Hypothalamus (tissue), 51 donors: ENCODE measurements at regions not wholly inside any gene's neighbourhood (a gene's known extent, or its start where the extent isn't known, plus 50 kb on each side); places are given as distances from the start of the nearest gene placed in this dataset.
"Not testable (repeated sequence)": the region's sequence is repeated elsewhere in the genome, so short reads cannot be mapped to it uniquely, and the experiment has no call there.

Experiments
- DNase-seq, 51 donors: peaks; one replicate each; lab custom pipeline; 2025; lab: John Stamatoyannopoulos, UW

DNA sequence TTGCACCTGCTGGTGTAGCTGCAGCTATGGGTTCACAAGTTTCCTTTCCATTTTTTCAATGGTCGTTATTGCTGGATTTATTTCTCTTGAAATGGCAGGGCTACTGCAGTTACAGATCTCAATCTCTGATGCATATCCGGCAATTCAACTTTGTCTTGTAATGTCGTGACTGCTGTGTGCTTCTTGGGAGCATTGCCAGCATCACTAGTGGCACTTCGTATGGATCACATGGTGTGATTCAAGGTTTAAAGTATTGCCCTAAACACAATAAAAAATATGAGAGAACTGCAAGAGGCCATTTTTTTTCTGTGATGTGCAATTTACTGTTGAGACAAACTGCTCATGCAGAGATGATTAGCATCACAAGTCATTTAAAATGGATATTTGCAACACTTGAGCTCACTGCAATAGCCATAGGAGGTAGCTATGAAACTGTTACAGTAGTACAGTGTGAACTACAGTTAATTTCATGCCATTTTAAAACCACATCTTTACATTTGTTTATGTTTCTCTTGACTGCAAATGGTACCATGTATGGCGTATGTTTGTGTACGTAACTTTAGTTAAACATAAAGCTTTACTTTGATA is 217.4 kb upstream of the PDE3A start:
- no peak for DNase-seq

GRCh38 chr12:20154052-20154451 is 214.3 kb upstream of the PDE3A start:
- DNase-seq = no peak

DNA sequence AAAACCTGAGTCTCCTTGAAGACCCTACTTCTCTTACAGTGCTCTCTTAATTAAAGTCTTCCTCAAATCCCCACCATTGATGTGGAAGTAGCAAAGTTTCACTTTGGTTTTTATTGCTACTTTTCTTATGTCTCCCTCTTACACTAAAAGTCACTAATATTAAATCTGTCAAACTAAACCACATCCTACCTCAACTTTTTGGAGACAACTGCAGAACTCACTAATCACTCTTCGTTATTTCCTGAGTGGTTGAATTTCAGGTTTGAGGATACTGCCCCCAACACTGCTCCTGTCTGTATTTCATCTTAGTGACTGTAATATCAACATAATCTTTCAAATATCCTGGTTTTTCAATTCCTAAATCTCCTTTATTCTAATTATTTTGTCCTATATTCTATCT is 213.0 kb upstream of the PDE3A start:
- DNase-seq = no peak

DNA sequence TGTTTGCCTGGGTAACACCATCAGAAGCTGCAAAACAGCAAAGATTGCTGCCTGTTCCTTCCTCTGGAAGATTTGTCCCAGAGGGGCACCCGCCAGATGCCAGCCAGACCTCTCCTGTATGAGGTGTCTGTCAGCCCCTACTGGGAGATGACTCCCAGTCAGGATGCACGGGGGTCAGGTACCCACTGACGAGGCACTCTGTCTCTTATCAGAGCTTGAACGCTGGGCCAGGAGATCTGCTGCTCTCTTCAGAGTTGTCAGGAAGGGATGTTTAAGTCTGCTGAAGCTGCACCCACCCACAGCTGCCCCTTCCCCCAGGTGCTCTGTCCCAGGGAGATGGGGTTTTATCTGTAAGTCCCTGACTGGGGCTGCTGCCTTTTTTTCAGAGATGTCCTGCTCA is 207.4 kb upstream of the PDE3A start:
- DNase-seq = not testable (repeated sequence)

GRCh38 chr12:20174528-20175175 is 193.7 kb upstream of the PDE3A start:
- DNase-seq = no peak

DNA sequence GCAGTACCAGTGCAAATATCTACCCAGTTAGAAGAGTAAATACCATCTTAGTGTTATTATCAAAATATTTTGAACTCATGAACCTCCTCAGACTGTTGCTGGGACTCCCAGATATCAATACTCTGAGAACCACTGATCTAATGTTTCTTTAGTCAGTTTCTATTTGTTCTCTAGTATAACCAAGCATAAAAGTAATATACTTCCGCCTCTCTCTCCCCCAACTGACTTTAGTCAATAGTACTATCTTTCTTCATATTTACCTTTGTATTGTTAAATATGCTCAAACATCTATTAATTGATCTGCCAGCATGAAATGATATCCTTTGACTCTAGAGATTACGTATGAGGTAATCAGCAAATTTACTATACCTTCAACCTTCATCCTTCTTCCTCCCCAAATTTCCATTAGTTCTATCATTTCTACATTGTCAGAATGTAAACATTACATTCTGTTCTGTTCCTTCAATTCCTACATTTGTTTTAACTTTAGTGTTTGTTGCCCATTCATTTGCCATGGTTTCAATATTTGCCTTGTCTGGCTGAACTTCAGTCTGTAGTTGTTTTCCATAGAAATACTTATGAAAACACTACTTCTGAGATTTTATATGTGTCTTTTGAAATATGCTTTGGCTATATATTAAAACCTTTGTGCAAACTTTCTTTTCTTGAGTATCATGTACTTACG is 192.5 kb upstream of the PDE3A start:
- no peak for DNase-seq

- DNase-seq = no peak
Measured at GRCh38 chr12:20181416-20182180, 186.7 kb upstream of the PDE3A start.

- DNase-seq = no peak
Measured at GRCh38 chr12:20183563-20183962, 184.8 kb upstream of the PDE3A start.

DNA sequence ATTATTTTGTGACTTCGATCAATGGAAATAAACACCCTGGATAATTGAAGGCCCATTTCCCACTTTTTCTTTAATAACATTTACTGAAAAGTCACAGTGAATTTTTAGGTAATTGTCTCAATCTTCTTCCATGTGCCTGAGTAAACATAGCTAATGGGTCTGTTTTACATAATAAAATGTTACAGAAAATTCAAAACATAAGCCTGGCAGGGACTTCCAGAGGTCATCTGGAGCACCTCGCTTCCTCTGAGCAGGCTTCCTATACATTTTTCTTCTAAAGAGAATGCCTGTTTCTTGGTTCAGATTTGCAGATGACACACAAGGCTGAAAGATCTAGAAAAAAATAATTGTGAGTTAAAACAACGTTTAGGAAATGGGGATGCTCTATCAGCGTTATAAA is 183.8 kb upstream of the PDE3A start:
- DNase-seq = no peak

DNA sequence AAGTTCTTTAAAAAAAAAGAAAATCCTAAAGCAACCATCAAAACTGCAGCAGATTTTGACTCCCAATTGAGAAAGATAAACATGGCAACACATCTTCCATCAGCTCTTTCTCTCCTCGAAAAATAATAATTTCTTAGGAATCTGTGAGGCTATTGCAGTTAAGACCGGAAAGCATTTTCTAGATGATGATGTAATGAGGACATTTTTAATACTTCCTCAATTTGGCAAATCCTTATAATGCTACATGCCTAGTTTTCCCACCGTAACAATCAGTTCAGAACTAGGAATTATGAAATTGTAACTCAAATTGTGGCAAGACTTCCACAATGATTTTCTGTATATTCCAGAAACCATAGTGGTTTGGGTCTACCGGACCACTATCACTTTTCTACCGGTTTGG is 180.9 kb upstream of the PDE3A start:
- DNase-seq = no peak

GRCh38 chr12:20188930-20189653 is 179.2 kb upstream of the PDE3A start:
- no peak for DNase-seq

GRCh38 chr12:20189767-20190166 is 178.6 kb upstream of the PDE3A start:
- no peak for DNase-seq

DNA sequence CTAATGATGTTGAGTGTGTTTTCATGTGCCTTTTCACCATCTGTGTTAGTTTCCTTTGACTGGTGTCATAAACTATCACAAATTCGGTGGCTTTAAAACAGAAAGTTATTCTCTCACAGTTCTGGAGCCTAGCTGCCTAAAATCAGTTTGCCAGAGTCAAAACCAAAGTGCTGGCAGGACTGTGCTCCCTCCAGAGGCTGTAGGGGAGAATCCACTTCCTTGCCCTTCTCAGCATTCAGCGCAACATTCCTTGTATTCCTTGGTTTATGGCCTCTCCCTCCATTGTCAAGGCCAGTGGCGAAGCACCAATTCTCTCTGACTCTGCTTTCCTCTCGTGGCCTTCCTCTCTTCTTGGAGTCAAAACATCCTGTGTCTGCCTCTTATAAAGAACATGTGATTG is 174.2 kb upstream of the PDE3A start:
- no peak for DNase-seq

DNA sequence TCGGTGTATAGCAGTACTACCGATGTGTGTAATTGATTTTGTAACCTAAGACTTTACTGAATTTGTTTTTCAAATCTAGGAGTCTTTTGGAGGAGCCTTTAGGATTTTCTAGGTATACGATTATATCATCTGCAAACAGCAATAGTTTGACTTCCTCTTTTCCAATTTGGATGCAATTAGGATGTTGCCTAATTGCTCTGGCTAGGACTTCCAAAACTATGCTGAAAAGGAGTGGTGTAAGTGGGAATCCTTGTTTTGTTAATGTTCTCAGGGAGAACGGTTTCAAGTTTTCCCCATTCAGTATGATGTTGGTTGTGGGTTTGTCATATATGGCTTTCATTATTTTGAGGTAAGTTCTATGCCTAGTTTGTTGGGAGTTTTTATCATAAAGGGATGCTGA is 171.6 kb upstream of the PDE3A start:
- DNase-seq = no peak

- no peak for DNase-seq
Measured at GRCh38 chr12:20197411-20197810, 170.9 kb upstream of the PDE3A start.

- no peak for DNase-seq
Measured at GRCh38 chr12:20199780-20200179, 168.6 kb upstream of the PDE3A start.

DNA sequence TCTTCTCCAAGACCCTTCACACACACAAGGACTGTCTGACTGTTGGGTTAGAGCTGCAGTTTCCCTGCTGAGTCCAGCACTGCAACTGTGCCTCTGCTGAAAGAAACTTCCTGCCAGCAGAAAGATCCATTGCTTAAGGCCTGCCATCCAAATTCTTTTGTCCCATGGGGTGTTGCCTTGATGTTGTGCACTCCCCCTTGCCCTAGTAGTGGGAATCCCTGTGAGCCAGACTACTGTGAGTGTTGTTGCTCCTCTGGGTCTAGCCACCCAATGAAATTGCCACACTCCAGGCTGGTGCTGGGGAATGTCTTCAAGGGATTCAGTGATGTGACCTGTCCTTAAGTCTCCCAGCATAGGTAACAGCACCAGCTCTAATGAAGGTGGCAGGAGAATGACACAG is 166.6 kb upstream of the PDE3A start:
- no peak for DNase-seq

DNA sequence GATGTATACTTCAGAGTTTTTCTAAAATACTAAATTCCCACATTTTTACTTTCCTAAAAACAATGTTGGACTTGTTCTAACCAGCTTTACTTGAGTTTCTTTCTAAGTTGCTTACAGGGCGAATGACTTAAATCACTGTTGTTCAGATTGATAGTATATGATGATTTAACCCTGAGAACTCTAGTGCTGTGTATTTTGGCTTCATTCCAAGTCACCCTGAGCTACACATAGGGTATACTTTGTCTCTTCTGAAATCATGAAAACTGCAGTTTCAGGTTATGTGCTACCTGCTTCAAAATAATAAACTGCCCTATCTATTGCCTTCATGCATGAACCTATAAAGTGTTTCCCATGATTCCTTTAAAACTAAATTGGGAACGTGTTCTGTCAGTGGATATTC is 162.5 kb upstream of the PDE3A start:
- no peak for DNase-seq

DNA sequence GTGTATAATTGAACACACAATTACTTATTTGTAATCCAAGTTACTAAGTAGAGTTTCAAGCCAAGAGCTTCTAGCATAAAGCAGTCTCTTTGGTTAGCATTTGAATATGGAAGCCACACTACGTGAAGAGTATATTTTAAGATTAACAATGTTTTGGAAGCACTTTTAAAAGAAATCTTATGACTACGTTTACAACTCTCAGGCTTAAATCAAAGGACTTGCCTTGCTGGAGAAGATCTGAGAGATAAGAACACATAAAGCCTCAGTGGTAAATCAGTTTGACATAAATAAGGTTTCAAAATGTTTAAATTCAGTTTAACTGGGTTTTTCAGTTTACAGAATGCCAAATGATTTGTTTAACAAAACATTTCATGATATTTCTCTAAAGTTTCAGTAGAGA is 161.9 kb upstream of the PDE3A start:
- DNase-seq = no peak

DNA sequence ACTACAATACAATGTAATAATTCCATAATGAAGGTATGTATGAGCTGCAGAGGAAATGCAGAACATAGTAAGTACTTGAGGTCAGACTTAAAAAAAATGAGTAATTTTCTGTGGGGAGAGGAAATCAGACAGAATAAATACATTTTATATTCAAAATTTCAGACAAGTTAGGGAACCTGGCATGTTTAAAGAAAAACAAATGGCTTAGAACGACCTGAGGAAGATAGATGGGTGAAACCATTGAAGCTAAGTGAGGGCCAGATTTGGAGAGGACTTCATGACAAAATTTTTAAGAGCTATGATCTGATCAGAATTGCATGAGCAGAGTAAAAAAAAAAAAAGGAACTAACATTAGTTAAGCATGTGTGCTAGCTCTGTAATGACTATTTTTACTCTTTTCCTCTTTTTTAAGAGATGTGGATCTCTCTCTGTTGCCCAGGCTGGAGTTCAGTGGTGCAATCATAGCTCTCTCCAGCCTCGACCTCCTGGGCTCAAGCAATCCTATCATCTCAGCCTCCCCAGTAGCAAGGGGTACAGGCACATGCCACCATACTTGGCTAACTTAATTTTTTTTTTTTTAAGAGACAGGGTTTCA is 157.6 kb upstream of the PDE3A start:
- DNase-seq = no peak

DNA sequence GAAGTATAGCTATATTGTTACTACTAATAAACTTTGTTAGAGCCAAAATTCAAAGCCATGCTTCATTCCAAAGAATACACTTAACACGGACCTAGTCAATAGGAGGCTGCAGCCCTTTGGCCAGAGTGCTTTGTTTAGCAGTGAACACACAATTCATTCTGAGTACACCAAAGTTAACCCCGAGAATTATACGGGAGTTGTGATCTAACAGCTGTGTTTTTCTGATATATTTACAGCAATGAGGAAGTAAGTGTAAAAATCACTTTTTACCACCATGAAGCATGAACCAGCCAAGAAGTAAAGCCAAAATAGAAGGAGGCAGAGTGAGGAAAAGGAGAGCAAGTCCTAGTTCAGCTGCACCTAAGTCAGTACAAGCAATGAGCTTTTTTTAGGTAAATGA is 156.8 kb upstream of the PDE3A start:
- DNase-seq = no peak
